HG02610 (cell line): ENCODE measurements at regions not wholly inside any gene's neighbourhood (a gene's known extent, or its start where the extent isn't known, plus 50 kb on each side); places are given as distances from the start of the nearest gene placed in this dataset.
"Not testable (repeated sequence)": the region's sequence is repeated elsewhere in the genome, so short reads cannot be mapped to it uniquely, and the experiment has no call there.

Experiments
- ATAC-seq: cut with Tn5 transposase; IDR thresholded peaks from one replicate; pipeline ENCODE4 v1.9.1; 2021; ENCODE audit warnings: mild to moderate bottlenecking, moderate library complexity; ENCODE audit not compliant: unreplicated experiment

- ATAC-seq = no peak
Observed at GRCh38 chr12:63415357-63415756, 252.9 kb downstream of the DPY19L2 start.

- no peak for ATAC-seq
Observed at GRCh38 chr12:63410197-63410596, 258.1 kb downstream of the DPY19L2 start.

GRCh38 chr12:63406781-63407180 lies 255.8 kb upstream of the AVPR1A start:
- no peak for ATAC-seq

- no peak for ATAC-seq
Observed at GRCh38 chr12:63404611-63405010, 253.6 kb upstream of the AVPR1A start.

- no peak for ATAC-seq
Observed at GRCh38 chr12:63403256-63403655, 252.3 kb upstream of the AVPR1A start.

- no peak for ATAC-seq
Observed at GRCh38 chr12:63400718-63401117, 249.7 kb upstream of the AVPR1A start.

GRCh38 chr12:63400318-63400717 lies 249.3 kb upstream of the AVPR1A start:
- no peak for ATAC-seq

- ATAC-seq = no peak
Observed at GRCh38 chr12:63397807-63398206, 246.8 kb upstream of the AVPR1A start.

- peak; percentile 48 for ATAC-seq
Observed at GRCh38 chr12:63396135-63396534, 245.1 kb upstream of the AVPR1A start.

GRCh38 chr12:63394983-63395382 lies 244.0 kb upstream of the AVPR1A start:
- ATAC-seq = no peak

GRCh38 chr12:63394349-63394748 lies 243.3 kb upstream of the AVPR1A start:
- no peak for ATAC-seq

- no peak for ATAC-seq
Observed at GRCh38 chr12:63389211-63389610, 238.2 kb upstream of the AVPR1A start.

- no peak for ATAC-seq
Observed at GRCh38 chr12:63387771-63388170, 236.8 kb upstream of the AVPR1A start.

- no peak for ATAC-seq
Observed at GRCh38 chr12:63382930-63383329, 231.9 kb upstream of the AVPR1A start.

- ATAC-seq = no peak
Observed at GRCh38 chr12:63362791-63363190, 211.8 kb upstream of the AVPR1A start.

- no peak for ATAC-seq
Observed at GRCh38 chr12:63362166-63362565, 211.2 kb upstream of the AVPR1A start.

GRCh38 chr12:63354969-63355368 lies 204.0 kb upstream of the AVPR1A start:
- no peak for ATAC-seq

- no peak for ATAC-seq
Observed at GRCh38 chr12:63353559-63353958, 202.6 kb upstream of the AVPR1A start.

- no peak for ATAC-seq
Observed at GRCh38 chr12:63351370-63351769, 200.4 kb upstream of the AVPR1A start.

- no peak for ATAC-seq
Observed at GRCh38 chr12:63348556-63348955, 197.6 kb upstream of the AVPR1A start.

GRCh38 chr12:63337158-63337557 lies 186.2 kb upstream of the AVPR1A start:
- ATAC-seq = not testable (repeated sequence)

GRCh38 chr12:63326260-63326659 lies 175.3 kb upstream of the AVPR1A start:
- no peak for ATAC-seq

GRCh38 chr12:63325757-63326156 lies 174.8 kb upstream of the AVPR1A start:
- ATAC-seq = no peak

GRCh38 chr12:63323942-63324341 lies 172.9 kb upstream of the AVPR1A start:
- ATAC-seq = no peak
